Stomach smooth muscle (tissue), 2 donors: ENCODE measurements at regions not wholly inside any gene's neighbourhood (a gene's known extent, or its start where the extent isn't known, plus 50 kb on each side); places are given as distances from the start of the nearest gene placed in this dataset.

Source experiments
- H3K27ac ChIP-seq: one replicate; pipeline ENCODE4 v1.7.0; 2013; ENCODE audit warnings: mild to moderate bottlenecking, low read length, inconsistent platforms
- H3K27me3 ChIP-seq, 2 donors: one replicate each; pipeline ENCODE4 v1.7.0; 2013; ENCODE audit warnings: low read length in 2 of 2; ENCODE audit not compliant: insufficient read depth in 2 of 2, control insufficient read depth in 1 of 2
- H3K36me3 ChIP-seq, 2 donors: one replicate each; pipeline ENCODE4 v1.7.0; 2013; ENCODE audit warnings: low read length in 2 of 2; ENCODE audit not compliant: control insufficient read depth in 2 of 2, insufficient read depth in 2 of 2
- H3K4me1 ChIP-seq: one replicate; pipeline ENCODE4 v1.7.0; 2013; ENCODE audit warnings: low read length; ENCODE audit not compliant: control insufficient read depth, insufficient read depth
- H3K4me3 ChIP-seq, 2 donors: one replicate each; pipeline ENCODE4 v1.7.0; 2013; ENCODE audit warnings: low read length in 2 of 2
- H3K9ac ChIP-seq, 2 donors: one replicate each; pipeline ENCODE4 v1.7.0; 2013; ENCODE audit warnings: low read length in 2 of 2, mild to moderate bottlenecking in 1 of 2
- H3K9me3 ChIP-seq, 2 donors: one replicate each; pipeline ENCODE4 v1.7.0; 2013; ENCODE audit warnings: low read length in 2 of 2; ENCODE audit not compliant: control insufficient read depth in 2 of 2
- donor health status: healthy.
- donor health status: Pancreatic carcinoma.

DNA sequence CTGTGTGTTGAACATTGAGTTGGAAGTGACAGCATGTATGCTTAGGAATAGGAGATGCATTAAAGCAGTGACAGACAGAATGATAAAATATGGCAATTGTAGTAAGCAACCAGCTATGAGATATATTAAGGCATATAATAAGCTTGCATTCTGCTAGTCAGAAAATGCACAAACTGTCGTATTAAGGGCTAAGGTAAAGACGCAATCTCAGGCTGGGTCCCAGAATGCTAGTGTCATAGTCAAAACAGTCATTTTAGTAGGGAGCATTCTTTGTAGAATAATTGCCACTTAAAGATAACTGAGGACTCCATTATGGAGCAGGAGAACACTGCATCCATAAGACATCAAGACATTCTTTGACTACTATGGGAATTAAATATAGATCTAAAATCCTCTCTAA, 1369.7 kb upstream of the C9orf72 start:
- no peak overlapping the region for H3K27ac ChIP-seq
- H3K4me3 ChIP-seq: no peak overlapping the region
- H3K27me3 ChIP-seq: no peaks in the 10 kb centered on the region
- H3K9ac ChIP-seq: no peak overlapping the region
- no peaks in the 10 kb centered on the region for H3K4me1 ChIP-seq
- H3K9me3 ChIP-seq: no peaks in the 10 kb centered on the region
- H3K36me3 ChIP-seq: no peaks in the 10 kb centered on the region

DNA sequence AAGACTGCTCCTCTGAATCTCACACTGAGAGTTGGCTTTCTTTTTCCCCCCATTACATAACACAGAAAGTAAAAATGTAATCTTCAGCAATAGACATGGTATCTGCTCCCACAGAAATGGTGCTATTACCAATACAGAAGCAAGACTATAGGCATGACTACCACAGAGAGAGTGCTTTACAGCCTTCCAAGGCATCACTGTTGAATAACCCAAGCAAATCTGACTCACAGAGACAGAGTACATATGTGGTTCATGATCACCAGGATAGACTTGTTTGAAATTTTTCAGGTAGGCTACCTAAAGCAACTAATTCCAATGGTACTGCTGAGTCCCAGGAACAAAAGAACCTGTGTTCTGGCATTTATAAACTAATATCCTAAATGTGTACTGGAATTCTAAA, 1373.4 kb upstream of the C9orf72 start:
- Histone ChIP-seq H3K9me3 (no peaks in the 10 kb centered on the region), H3K36me3 (no peaks in the 10 kb centered on the region), H3K27ac (no peak overlapping the region), H3K27me3 (no peaks in the 10 kb centered on the region), H3K9ac (no peak overlapping the region), H3K4me3 (no peak overlapping the region), H3K4me1 (no peaks in the 10 kb centered on the region)

DNA sequence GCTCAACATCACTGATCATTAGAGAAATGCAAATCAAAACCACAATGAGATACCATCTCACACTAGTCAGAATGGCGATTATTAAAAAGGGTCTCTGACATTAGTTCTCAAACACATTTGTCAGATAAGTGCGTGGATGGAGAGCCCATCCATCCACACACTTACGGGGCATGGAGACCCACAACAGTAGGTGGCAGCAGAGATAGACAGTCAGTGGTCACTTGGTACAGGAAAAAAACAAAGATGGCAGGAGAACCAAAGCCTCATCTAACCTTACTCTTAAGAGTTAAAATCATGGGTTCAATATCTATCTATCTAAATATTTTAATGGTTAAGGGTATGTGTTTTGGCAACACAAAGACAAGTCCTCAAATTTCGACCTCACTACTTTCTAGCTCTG, 1378.7 kb upstream of the C9orf72 start:
- no peaks in the 10 kb centered on the region for H3K27me3 ChIP-seq
- H3K4me1 ChIP-seq: no peaks in the 10 kb centered on the region
- H3K4me3 ChIP-seq: no peak overlapping the region
- H3K9me3 ChIP-seq: no peaks in the 10 kb centered on the region
- no peaks in the 10 kb centered on the region for H3K36me3 ChIP-seq
- H3K27ac ChIP-seq: no peak overlapping the region
- H3K9ac ChIP-seq: no peak overlapping the region

DNA sequence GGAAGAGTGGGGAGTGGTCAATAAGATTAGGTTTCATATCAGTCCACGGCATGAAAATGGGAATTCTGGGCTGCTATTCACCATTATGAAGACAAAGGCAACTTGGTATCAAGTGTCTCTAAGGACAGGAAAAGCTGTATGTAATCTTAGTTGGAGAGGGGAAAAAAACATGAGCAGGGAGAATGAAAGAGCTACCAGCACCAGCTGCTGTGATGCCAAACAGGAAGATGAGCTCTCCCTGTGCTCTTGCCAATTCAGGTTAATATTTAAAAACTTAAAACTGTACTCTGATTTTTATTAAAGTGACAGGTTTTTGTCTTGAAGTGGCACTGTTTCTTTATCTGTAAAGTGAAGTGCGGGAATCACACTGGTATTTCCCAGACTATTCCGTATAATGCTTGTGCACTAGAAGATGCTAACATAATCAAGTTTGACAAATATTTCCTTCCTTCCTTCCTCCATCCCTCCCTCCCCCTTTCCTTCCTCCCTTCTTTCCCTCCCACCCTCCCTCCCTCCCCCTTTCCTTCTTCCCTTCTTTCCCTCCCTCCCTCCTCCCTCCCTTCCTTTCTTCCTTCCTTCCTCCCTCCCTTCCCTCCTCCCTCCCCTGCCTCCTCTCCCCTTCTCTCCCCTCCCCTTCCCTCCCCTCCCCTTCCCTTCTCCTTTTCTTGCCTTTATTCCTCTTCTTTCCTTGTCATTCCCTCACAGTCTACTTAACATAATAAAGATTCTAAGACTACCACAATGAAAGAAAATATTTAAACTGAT, 1383.0 kb upstream of the C9orf72 start:
- Histone ChIP-seq H3K4me1 (no peaks in the 10 kb centered on the region), H3K27me3 (no peaks in the 10 kb centered on the region), H3K4me3 (no peak overlapping the region), H3K27ac (no peak overlapping the region), H3K9me3 (no peaks in the 10 kb centered on the region), H3K9ac (no peak overlapping the region), H3K36me3 (no peaks in the 10 kb centered on the region)

DNA sequence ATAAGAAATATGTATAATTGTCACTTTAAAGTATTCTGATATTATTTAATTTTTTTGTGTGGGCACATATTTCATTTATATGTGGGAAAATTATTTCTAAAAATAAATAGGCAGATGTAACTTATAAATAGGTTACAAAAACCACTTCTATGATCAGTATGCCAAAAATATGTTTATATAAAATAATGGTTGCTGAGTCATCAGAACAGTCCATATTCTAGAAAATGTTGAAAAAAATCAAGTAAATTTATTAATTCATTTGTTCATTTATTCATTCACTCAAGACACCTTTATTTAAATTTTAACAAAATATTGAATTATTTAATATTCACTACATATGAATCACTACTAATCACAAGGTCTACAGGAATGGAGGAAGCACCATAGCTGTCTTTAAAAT, 1387.3 kb upstream of the C9orf72 start:
- no peaks in the 10 kb centered on the region for H3K4me1 ChIP-seq
- H3K36me3 ChIP-seq: no peaks in the 10 kb centered on the region
- H3K27ac ChIP-seq: no peak overlapping the region
- H3K4me3 ChIP-seq: no peak overlapping the region
- no peak overlapping the region for H3K9ac ChIP-seq
- no peaks in the 10 kb centered on the region for H3K9me3 ChIP-seq
- no peaks in the 10 kb centered on the region for H3K27me3 ChIP-seq

DNA sequence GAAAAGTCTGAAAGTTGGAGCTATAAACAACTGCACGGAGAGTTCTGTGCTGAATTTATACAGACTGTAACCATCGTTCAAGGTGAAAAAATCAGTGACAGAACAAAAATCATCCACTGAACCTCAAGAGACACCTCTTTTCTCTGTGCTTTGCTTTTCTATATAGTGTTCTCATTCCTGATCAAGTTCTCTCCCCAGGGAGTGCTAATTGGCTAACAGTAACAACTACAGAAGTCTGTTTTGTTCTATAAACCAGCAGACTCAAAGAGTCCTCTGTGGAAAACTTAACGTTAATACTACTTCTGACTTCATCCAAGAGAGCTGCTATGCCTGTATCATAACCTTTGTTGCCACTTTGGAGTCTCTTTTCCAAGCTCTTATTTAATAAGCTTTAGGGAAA, 1388.3 kb upstream of the C9orf72 start:
- Histone ChIP-seq H3K36me3 (no peaks in the 10 kb centered on the region), H3K9me3 (no peaks in the 10 kb centered on the region), H3K27ac (no peak overlapping the region), H3K4me3 (no peak overlapping the region), H3K4me1 (no peaks in the 10 kb centered on the region), H3K9ac (no peak overlapping the region), H3K27me3 (no peaks in the 10 kb centered on the region)

DNA sequence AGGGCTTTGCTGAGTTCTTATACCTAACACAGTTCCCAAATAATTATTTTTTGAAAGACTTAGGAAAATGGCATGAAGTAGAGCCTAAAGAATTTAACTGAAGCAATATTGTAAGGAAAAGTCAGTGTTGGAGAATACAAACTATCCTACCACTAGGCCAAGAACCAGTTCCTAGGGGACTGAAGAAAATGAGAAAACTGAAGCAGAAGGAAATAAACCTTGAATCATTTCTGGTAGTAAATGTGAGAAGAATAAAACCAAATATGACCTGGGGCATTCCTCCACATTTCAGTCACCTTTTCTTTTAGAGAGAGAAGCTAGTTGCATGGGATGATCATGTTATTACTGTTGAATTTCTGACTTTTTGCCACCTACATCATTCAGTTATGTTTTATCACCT, 1393.9 kb upstream of the C9orf72 start:
- Histone ChIP-seq H3K36me3 (no peaks in the 10 kb centered on the region), H3K27ac (no peak overlapping the region), H3K9ac (no peak overlapping the region), H3K4me3 (no peak overlapping the region), H3K4me1 (no peaks in the 10 kb centered on the region), H3K27me3 (no peaks in the 10 kb centered on the region), H3K9me3 (no peaks in the 10 kb centered on the region)

DNA sequence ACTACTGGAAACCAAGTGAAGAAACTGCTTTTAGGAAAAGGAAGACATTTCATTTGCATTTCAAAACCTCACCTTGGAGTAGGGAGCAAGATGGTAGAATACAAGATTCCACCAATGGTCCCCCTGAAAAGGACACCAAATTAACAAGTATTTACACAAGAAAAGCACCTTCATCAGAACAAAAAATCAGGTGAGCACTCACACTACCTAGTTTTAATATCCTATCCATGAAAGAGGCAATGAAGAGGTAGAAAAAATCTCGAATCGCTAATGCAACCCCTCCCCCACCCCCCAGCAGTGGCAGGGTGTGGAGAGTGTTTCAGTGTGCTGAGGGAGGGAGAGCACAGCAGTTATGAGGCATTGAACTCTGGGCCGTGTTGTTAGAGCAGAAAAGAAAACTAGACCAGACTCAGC, 1397.0 kb upstream of the C9orf72 start:
- no peaks in the 10 kb centered on the region for H3K9me3 ChIP-seq
- H3K27ac ChIP-seq: no peak overlapping the region
- no peak overlapping the region for H3K9ac ChIP-seq
- no peaks in the 10 kb centered on the region for H3K4me1 ChIP-seq
- H3K4me3 ChIP-seq: no peak overlapping the region
- H3K27me3 ChIP-seq: no peaks in the 10 kb centered on the region
- no peaks in the 10 kb centered on the region for H3K36me3 ChIP-seq

DNA sequence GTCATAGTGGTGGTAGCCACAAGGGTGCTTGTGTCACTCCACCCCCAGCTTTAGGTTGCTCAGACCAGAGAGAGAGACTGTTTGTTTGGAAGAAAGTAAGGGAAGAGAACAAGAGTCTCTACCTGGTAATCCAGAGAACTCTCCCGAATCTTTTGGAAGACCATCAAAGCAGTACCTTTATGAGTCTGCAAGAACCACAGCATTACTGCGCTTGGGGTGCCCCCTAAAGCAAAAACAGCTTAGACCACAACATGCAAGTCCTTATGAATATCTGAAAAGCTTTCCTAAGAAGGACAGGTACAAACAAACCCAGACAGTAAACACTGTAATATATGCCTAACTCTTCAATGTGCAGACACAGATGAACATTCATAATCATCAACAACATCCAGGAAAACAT, 1398.6 kb upstream of the C9orf72 start:
- Histone ChIP-seq H3K9ac (no peak overlapping the region), H3K4me1 (no peaks in the 10 kb centered on the region), H3K27ac (no peak overlapping the region), H3K4me3 (no peak overlapping the region), H3K36me3 (no peaks in the 10 kb centered on the region), H3K9me3 (no peaks in the 10 kb centered on the region), H3K27me3 (no peaks in the 10 kb centered on the region)

DNA sequence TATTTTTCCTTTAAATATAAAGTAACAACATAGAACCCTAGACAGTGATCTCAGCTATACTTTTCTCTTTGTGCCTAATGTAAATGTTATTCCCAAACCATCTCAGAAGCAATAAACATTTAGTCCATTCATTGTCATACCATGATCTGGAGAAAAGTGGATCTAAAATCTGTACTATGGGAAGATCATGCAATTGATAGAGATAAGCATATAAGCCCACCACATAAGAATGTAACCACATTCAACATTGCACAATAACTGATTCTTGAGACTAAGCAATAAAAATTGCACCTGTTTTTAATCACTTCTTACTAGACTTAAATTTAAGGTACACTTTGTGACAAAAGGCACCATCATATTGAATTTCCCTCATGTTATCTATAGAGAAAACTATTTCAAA, 1403.0 kb upstream of the C9orf72 start:
- Histone ChIP-seq H3K4me1 (no peaks in the 10 kb centered on the region), H3K27ac (no peak overlapping the region), H3K9ac (no peak overlapping the region), H3K36me3 (no peaks in the 10 kb centered on the region), H3K27me3 (no peaks in the 10 kb centered on the region), H3K9me3 (no peaks in the 10 kb centered on the region), H3K4me3 (no peak overlapping the region)

DNA sequence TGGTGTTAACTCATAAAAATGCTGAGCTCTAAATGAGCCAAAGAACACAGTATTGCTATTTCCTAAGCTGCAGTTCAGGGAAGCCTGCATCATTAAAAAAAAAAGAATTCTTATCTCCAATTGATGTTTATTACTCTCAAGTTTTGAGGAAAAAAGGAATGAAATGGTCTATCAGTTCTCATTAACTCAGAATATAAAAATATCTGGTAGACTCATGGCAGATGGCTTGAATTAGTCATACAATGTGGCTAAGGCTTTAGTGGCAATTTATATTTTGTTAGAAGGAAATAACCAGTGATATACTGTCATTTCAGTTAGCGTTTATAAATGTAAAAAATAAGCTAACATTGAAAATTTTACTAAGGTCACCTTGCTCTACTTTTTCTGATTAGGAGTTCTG, 1403.4 kb upstream of the C9orf72 start:
- Histone ChIP-seq H3K9me3 (no peaks in the 10 kb centered on the region), H3K36me3 (no peaks in the 10 kb centered on the region), H3K4me3 (no peak overlapping the region), H3K27me3 (no peaks in the 10 kb centered on the region), H3K4me1 (no peaks in the 10 kb centered on the region), H3K9ac (no peak overlapping the region), H3K27ac (no peak overlapping the region)
